NCI-H526 (cell line): ENCODE measurements at regions not wholly inside any gene's neighbourhood (a gene's known extent, or its start where the extent isn't known, plus 50 kb on each side); places are given as distances from the start of the nearest gene placed in this dataset.

Experiments used
- DNase-seq, 2 experiments: peaks; one replicate each; lab custom pipeline; 2025; lab: John Stamatoyannopoulos, UW

- DNase-seq: peak; percentile 80
Measured at GRCh38 chr6:26312501-26313397, 52.2 kb upstream of the BTN3A2 start.
